Gastroesophageal sphincter (tissue), 3 donors: ENCODE measurements at regions not wholly inside any gene's neighbourhood (a gene's known extent, or its start where the extent isn't known, plus 50 kb on each side); places are given as distances from the start of the nearest gene placed in this dataset.
"Not testable (repeated sequence)": the region's sequence is repeated elsewhere in the genome, so short reads cannot be mapped to it uniquely, and the experiment has no call there.

Experiments used
- CTCF ChIP-seq, 4 experiments: fragments of 200-600 bp in 2 of 4; fragments of 450-650 bp in 2 of 4; sonication (generic) in 1 of 4; IDR thresholded peaks; one replicate each; pipeline ENCODE4 v1.5.1; 2017 to 2019; ENCODE audit warnings: antibody characterized with exemption in 4 of 4, mild to moderate bottlenecking in 2 of 4, moderate library complexity in 2 of 4
- POLR2A ChIP-seq, 2 donors: fragments of 450-650 bp; IDR thresholded peaks; one replicate each; pipeline ENCODE4 v1.6.1; 2017; ENCODE audit warnings: antibody characterized with exemption in 2 of 2, mild to moderate bottlenecking in 2 of 2, moderate library complexity in 1 of 2
- POLR2AphosphoS5 ChIP-seq: sonication (generic); formaldehyde crosslinking; IDR thresholded peaks from one replicate; pipeline ENCODE4 v1.6.1; 2017; ENCODE audit warnings: antibody characterized with exemption

- TF ChIP-seq CTCF (IDR thresholded peaks at IDR 0.05); POLR2A (IDR thresholded peaks at IDR 0.05); POLR2AphosphoS5: not testable (repeated sequence)
Measured at GRCh38 chr5:94097384-94097783, 356.0 kb upstream of the POU5F2 start.
